ENCODE measurements at regions not wholly inside any gene's neighbourhood (a gene's known extent, or its start where the extent isn't known, plus 50 kb on each side); places are given as distances from the start of the nearest gene placed in this dataset.

DNA sequence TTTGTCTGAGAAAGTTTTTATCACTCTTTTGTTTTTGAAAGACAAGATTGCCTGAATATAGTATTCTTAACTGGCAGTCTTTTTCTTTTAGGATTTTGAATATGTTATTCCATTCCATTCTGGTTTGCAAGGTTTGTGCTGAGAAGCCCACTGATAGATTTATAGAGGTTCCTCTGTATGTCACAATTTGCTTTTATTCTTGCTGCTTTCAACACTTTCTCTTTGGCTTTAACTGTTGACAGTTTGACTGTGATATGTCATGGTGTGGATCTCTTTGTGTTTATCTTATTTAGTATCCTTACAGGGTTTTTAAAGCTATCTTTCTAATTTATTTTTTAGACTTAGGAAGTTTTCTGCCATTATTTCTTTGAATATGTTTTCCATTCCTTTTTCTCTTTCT, 331.2 kb upstream of the ATP11B start:
- ATAC-seq (no peak), DNase-seq (no peak)

DNA sequence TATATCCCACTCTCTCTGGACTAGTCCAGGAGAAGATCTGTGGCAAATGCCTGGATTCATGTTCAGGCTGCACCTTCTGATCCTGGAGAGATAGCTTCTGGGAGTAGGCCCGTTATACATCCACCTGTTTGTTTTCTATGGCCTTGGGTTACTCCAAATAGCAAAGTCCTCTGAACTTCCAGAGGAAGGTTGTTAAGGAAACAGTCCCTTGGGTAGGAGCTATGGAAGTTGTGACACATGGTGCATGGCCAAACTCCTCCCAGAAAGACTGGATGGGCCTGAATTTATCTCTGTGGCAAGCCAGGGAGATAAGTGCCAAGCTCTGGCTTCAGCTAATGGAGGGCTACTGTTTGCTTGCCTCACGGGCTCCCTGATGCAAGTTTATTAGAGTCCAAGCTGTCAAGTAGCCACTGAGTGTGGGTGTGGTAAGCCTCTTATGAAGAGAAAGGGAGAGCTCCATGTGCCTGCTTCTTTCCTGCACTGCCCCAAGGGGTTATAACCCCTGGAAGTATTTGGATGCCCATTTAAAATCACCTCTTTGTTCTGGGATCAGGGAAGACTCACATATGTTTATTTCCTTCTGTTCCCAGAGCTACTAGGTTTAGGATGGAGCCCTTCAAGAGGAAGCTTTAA, 328.7 kb upstream of the ATP11B start:
- DNase-seq (no peak), ATAC-seq (no peak)

DNA sequence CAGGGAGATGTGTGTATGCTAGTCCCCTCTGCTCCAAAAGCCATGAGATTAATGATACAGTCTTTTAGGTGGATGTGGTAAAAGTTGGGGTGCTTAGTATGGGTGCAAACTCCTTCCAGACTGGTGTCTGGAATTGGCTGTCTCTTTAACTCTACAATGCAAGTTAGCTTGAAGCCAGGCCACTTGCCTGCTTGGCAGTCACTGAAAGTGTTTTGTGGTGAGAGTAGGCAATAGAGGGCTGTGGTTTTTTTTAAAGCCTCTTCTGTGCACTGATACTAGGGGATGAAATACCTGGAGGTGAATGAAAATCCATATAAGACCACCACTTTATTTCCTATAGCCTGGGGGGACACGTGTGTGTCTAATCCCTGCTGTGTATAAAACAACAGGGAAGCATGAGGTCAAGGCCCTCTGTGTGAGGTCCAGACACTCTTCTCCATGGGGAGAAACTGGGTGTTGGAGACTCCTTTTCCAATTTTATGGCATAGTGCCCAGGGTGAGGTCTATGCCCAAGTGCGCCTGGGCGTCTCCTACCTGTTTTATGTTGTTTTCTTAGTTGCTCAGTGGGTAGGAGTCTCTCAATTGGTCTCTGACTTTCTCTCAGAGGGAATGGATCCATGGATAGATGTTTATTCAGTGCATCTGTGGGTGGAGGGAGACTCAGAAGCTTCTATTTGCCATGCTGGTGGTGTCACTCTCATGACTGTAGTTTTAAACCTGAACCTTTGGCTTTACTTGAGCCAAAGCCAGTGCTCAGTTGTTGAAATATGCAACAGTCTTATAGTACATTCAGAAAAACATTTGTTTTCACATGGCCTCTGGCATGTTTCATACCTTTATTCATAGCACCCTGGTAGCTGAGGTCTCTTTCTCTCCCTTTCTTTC, 327.8 kb upstream of the ATP11B start:
- no peak for ATAC-seq

DNA sequence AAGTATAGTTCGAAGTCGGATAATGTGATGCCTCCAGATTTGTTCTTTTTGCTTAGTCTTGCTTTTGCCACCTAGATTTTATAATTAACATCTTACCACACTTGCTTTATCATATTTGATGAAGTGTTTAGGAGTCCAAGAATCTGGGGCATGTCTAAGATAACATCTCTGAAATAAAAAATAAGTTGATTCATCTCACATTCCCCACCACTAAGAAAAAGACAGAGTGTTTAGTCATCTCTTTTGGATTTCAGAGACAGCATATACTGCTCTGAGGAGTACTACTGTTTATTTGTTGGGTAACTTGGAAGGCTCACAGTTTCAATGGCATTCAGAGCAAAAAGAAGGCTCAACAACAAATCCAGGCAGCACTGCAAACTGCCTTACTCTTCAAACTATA, 324.2 kb upstream of the ATP11B start:
- DNase-seq: no peak
- no peak for ATAC-seq

More for the DNA sequence above, 327.8 kb upstream of the ATP11B start:
- DNase-seq: no peak

DNA sequence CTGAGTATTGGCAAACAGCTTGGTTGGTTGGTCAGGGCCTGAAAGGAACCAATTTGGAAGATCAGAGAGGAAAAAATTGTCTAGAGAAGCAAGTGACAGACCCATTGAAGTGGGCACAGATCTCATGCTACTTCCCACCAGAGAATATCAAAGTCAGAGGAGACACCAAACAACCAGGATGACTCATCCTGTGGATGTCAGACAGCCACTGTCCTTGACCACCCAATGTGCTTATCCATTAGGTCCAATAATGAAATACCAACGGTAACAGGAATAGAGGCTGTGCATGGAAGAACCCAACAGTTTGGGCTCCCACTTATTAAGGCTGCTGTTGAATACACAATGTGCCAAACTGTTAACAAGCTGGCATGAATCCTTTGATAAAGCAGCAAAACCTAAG, 323.1 kb upstream of the ATP11B start:
- ATAC-seq (no peak), DNase-seq (no peak)

DNA sequence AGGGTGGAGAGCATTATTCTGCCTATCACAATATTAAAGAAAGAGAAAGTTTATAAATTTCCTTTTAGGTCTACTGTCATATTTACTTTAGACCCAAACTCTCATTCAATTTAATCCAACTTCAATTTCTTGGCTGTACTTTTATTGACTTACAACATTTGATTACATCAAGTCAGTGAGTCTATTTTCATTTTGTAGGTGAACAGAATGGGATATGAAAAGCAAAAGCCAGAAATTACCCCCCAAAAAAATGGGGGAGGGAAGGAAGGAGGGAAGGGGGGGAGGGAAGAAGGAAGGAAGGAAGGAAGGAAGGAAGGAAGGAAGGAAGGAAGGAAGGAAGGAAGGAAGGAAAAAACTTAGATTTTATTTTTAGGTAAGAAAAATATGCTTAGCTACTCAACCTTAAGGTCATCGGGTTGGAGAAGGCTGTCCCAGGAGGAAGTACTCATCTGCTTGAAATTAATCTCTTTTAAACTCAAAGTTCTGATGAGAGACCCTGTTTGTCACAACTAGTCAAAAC, 320.1 kb upstream of the ATP11B start:
- ATAC-seq (no peak), DNase-seq (no peak)

DNA sequence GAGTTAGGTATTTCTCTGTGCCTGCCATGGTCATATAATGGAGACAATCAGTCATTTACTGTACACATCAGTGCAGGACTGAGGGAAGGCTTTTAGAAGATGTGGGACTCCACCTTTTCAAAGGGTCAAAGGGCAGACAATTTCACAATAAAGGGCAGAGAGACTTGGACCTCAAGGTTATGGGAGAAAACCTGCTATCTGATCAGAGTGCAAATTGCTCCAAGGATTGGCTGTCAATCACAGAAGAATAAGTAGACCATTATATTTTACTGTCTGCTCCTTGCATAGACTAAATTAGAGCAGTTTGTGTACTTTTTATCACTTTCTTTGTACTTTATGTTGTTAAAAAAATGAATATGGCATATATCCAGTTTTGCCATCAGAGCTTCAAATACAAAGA, 314.9 kb upstream of the ATP11B start:
- DNase-seq (no peak), ATAC-seq (no peak)

DNA sequence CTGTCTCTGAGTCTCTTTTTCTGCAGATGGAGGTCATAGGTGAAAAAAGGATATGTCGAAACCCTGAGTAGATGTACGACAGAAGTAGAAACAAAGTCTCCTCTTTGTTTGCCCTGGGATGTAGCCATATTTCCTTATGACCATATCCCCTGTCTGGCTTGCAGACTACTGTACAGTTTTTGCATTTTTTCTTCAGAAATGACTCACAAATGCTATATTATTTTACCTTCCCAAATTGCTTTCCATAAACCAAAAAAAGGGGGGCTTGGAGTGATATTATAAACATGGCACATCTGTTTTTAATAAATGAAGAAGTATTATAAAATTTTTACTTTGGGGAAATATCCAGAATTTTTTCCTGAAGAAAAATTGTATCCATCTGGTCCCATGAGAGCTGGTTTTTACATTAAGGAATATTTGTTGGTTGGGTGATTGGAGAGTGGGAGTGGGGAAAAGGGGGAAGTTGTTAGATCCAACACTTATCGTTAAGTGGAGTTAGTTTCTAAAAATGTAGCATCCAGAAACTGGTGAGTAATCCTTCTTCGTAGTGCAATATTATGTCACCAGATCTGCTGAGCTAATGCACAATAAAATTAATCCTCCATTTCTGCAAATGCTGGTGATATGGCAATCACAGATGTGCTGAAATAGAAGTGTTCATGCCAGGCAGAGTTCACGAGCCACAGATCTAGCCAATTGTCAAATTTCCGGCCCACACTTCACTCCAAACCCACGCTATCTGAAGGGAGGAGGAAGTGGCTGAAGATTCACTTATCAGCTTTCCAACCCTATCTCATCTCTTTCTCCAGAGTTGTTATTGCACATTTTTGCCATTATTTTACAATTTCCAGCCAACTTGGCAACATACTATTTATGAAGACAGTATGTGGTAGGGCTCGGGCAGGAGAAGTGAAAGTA, 313.6 kb upstream of the ATP11B start:
- DNase-seq (no peak), ATAC-seq (no peak)

DNA sequence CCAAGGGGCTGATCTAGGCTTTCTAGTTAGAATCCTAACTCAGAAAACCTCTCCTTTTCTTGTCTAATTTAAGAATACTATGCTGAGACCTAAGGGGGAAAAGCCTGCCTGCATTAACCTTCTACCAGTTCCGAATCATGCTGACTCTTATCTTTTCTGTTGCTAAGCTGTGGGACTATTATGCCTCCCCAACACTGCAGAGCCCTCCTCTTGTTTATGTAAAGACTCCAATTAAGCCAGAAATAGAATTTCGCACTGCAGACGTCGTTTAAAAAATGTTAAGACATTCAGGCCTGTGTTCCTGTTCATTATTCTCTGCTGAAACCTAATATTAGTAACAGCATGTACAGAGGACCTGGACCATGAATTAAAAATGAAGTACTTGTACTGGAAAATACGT, 310.6 kb upstream of the ATP11B start:
- DNase-seq: no peak
- no peak for ATAC-seq

DNA sequence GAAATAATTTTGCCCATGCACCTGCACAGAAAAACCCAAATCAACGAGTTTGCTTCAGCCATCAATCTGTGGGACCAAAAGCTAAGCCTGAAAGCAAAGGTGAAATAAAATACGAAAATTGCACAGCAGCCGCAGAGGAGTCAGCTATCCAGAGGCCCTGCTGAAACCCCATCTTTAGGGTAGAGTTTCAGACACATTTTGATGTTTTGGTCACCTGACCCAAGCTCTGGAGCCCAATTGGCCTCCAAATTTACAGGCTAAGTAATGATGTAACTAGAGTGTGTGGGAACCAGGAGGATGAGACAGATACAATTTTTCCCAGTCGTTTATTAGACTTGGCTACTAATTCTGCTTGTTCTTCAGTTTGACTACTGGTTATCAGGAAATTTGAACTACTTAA, 308.6 kb upstream of the ATP11B start:
- ATAC-seq (no peak), DNase-seq (no peak)

DNA sequence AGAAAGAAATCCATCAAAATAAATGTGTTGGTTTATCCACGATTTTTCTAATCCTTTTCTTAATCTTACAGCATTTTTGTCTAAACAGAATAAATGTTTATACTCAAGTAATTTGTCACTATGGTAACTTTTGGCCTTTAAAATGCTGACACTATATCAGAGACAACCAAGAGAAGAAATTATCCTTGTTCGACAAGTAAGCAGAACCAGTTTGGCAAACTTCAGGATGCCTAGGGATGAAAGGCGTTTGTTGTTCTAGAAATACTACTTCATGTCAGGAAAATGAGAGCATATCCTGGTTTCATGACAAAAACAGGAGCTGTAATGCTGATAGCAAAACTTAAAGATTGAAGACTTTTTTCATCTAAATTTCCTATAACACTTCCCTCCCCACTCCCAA, 308.0 kb upstream of the ATP11B start:
- DNase-seq (no peak), ATAC-seq (no peak)

DNA sequence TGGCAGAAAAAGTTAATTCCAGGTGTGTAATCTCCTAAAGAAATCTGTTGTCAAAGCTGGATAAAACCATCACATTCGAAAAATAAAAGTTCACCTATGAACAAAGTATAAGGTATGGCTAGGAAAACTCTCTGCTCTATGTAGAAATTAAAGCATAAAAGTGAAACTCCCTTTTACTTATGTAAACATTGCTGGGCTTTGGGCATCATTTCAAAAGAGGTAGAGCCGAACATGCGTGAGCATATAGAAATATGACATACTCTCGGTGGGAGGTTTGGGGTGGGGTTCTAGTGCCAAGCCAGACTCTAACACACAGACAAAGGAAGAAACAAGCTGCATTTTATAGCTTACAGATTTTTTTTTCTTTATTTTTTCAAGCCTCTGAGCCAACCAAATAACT, 306.8 kb upstream of the ATP11B start:
- no peak for ATAC-seq
- no peak for DNase-seq

DNA sequence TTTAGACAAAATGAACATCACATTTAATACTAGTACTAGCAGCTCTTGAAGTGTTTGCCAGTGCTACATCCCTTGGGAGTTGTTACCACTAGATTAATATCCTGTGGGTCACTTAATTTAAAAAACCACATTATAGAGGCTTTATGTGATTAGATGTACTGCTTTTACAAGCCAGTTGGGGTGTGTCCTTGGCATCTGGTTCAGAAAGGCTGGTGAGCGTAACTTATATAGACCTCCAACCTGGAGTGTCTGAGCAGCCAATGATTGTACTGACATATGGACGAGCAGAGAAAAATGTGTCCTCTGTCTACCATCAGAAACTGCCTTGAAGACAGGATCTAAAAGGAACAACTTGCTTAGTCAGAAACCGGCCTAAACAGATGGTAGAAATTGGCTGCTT, 306.2 kb upstream of the ATP11B start:
- ATAC-seq: no peak

DNA sequence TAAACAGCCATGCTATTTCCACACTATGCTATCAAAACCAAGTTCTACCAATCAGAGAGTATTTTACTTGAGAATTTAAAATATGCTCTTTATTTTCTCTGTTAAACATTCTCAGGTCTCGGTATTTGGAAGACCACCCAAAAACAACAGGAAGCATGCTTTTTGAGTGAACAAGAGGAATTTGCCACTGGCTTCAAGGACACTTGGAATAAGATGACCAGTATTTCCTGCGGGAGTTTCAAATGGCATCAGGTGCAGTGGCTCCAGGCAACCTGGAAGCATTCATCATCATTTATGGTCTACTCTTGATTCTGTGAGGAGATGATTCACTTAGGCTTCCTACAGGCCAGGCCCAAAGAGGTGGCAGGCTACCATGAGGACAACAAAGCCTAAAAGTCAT, 305.7 kb upstream of the ATP11B start:
- ATAC-seq (no peak), DNase-seq (no peak)

More for the DNA sequence above, 306.2 kb upstream of the ATP11B start:
- no peak for DNase-seq

DNA sequence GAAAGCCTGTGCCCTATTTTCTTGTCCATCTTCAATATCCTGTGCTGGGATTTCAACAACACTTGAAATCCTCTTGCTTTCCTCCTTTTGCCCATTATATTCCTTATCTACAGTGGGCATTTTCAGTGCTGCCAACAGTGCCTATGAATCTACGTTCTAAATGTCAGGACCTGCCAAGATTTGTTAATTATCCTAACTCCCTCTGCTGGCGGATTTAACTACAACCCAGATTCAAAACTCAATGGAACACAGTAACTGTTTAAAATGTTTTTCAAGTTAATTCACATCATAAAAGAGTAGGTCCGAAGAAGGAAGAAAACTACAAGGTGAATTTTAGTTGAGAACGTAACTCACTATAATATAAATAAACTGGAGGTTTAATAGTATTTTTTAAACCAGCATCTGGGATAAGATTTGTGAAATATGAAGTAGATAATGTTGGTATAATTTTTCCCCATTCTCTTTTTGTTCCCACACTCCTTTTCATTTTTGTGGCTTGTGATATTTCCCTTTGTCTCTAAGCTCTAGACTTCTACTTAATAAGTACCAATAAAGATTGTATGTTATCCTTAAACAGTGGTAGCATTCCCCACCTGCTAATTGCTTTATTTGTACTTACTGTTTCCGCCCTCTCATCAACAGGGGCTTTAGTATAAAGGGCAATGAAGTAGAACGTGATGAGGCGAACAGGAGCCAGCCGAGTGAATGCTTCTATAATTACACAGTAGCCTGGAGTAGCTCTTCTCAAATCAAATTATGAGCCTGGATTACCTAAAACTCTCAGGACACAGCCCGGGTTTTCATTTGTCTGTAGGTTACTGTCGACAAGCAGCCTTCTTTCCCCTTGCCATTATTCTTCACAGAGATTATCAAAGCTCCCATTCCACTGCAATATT, 302.5 kb upstream of the ATP11B start:
- DNase-seq: no peak

DNA sequence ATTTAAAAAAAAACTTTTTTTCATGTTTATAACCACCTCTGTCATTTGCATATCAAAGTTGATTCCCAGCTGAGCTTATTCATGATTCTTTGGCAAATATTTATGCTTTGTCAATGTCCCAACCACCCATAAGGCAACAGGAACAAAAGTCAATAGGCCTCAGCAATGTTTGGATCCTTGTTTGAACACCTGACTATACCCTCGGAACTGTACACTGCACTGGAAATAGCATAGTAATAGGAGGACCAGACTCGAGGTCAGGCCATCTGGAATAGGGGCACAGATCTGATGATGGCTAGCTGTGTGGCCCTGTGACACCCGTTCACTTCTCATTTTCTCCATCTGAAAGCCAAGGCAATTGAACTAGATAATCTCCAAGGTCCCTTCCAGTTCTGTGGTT, 301.7 kb upstream of the ATP11B start:
- ATAC-seq (no peak), DNase-seq (no peak)

More for the DNA sequence above, 302.5 kb upstream of the ATP11B start:
- no peak for ATAC-seq

DNA sequence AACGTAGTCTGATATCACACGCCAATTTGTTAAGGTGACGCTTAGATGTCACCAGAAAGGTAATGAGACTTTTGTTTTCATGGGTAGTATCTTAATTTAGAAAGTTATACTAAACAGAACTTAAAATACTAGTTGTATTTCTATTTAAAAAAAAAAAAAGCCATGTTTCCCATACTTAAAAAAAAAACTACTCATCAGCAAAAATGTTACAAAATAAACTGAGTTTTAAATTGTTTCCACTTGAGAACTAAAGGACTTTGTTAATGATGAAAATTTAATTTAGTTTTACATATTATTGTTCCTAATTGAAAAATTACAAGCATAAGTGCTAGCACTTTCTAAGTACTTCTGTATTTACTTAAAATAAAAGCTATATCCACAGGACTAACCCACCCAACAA, 300.8 kb upstream of the ATP11B start:
- ATAC-seq (no peak), DNase-seq (no peak)

DNA sequence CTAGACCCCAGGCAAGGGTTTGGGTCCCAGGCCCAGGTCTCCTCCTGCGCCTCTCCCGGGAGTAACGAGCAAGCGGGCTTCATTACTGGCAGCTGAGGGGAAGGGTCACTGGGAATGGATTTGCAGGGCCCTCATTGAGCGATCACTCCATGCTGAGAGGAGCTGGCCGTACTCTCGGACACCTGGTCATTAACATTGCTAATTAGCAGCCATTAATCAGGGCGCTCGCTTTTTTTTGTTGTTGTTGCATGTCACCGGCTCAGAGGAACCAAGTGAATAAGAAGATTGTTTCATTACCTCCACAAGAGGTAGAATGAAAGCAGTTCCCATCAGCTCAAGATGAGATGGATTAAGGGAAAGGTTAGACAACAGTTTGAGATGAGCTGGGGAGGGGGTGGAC, 293.0 kb upstream of the ATP11B start:
- DNase-seq: no peak
- ATAC-seq: no peak

DNA sequence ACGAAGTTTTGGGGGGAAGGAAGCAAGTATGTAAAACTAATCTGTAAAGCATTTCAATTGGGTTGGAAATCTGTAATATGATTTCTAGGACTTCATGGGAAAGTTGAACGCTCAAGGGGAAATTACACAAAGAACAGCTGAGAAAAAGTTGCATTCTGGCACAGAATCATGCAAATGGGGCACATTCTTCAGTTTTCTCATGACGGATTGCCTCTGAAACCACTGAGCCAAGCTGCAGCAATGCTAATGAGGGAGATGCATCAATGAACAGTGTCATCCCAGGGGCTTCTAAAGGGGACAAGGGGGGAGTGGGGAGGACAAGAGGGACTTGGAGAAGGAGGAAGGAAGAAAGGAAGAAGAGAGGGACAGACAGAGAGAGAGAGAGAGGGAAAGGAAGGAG, 291.4 kb upstream of the ATP11B start:
- ATAC-seq: no peak
- no peak for DNase-seq

DNA sequence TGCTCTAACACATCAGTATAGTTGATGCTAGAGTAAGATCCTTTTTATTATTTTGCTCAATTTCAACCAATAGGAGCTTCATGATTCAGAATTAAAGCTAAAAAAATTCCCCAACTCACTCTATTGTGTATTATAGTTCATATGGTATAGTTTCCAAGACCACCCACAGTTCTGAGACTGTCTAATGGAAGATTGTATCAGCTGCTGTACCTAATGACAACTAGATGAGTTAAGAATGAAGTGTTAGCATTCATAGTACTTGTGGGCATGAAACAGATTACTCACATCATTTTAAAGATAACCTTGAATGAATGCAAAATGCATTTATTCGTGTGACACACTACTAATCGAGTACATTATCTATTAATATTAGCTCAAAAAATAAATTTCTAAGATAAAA, 289.9 kb upstream of the ATP11B start:
- DNase-seq: no peak
- no peak for ATAC-seq

DNA sequence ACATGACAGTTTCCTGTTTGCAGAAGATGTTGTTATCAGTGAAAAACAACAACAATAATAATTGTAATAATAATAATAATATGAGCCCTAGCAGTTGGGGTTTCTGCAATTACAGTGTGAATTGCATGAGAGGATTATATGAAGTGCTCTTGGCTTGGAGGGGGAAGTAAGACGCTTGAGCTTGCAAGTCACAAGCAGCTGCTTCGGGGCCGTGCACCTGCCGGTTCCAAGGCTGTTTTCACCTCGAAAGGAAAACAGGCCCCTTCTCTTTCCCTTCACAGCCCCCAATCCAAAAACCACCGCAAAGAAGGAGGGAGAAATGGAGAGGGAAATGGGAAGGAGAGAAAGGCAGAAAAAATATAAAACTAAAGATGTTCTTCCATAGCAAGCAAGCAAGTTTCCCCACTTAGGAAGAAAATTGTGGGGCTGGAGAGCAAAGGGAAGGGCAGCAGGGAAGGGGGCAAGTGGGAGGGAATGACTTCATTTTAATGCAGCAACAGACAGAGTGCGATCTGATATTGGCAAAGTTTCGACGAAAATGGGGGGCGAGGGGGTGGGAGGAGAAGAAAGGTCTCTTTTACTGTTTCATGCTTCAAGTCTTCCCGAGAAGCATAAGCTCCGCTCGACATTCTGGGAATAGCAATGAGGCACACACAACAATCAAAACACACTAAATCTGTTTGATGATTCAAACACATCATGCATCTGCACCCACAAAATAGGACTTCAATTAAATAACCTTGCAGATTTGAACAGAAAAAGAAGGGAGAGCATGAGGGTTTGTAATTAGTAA, 284.2 kb upstream of the ATP11B start:
- DNase-seq (no peak), ATAC-seq (no peak)

Measured in stimulated activated naive CD8-positive, alpha-beta T cell treated with anti-CD3 and anti-CD28 coated beads, Interleukin-15, Interleukin-2, amounts not matched to agents 100 U/mL and 50 U/mL, for 24 hours (primary cell).